ENCODE measurements at regions not wholly inside any gene's neighbourhood (a gene's known extent, or its start where the extent isn't known, plus 50 kb on each side); places are given as distances from the start of the nearest gene placed in this dataset.

DNA sequence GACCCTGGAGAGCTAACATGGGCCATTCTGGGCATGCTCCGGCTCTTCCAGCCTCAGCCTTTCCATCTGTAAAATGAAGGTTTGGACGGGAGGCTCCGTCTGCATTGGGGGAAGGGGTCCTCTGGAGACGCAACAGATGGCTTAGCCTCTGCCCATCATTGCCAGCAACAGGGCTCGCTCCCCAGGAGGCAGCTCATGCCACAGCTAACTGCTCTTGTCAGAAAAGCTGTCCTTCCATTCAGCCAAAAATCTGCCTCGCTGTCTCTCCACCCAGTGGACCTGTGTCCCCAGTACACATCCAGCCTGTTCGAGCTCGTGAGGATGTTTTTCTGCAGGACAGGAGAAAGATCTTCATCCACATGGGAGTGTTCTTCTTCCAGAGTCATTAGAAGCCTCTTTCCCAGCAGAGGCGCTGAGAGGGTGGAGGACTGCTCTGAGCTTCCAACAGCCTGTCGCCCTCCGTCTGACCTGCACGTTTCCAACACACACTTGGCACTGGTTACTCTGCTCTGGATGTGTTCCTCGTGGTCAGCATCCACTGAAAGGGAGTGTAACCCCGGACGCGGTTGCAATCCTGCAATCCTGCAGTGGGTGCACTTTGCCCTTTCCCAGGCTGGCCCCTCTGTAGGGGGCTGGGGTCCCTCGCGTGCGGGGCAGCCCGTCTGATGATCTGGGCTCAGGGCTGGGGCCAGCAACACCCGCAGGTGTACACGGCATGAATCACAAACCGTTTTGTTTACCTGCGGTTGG, 1340.9 kb downstream of the TBC1D22A start:
- FAIRE-seq (no peak), DNase-seq (ENCODE audit: low spot score) (no peak)

- DNase-seq (ENCODE audit: low spot score) (no peak), FAIRE-seq (no peak)
Observed at GRCh38 chr22:48102581-48102980, 1340.1 kb downstream of the TBC1D22A start.

DNA sequence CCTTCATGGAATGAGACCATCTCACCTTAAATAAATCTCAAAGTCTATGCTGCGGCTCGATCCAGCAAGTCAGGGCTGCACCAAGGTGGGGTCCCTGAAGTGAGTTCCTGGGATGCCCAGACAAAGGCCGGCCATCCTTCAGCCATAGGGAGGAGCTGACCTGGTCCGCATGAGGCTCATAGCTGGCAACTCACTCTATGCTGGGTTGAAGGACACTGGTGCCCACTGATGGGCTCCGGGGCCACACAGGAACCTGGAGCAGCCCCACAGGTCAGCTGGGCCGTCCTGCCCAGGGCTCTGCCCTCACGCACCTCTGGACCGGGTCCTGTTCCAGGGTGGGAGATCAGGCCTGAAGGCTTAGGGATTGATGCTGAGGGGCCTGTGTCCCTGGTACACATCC, 1339.3 kb downstream of the TBC1D22A start:
- FAIRE-seq (no peak), DNase-seq (ENCODE audit: low spot score) (no peak)

- DNase-seq (ENCODE audit: low spot score), result no peak
- FAIRE-seq, result no peak
Observed at GRCh38 chr22:48100685-48101417, 1338.4 kb downstream of the TBC1D22A start.

- DNase-seq (ENCODE audit: low spot score), result no peak
- FAIRE-seq, result no peak
Observed at GRCh38 chr22:48099671-48100070, 1337.2 kb downstream of the TBC1D22A start.

DNA sequence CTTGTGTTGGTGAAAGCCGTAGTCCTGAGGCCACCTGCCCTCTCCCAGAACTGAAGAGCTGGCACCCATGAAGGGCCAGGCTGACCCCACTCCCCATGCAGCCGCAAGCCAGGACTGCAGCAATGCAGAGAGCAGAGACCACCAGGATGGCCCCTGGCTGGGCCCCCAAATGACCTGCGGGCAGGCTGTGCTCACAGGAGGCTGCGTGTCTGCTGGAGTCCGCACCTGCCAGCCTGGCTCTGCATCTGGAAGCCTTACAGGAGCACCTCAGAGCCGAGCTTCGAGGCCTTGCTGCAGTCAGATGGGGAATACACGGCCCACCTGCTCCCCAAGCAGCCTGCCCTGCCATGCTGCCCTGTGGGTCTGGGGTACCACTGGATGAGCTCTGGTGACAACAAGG, 1336.8 kb downstream of the TBC1D22A start:
- no peak for DNase-seq (ENCODE audit: low spot score)
- no peak for FAIRE-seq

DNA sequence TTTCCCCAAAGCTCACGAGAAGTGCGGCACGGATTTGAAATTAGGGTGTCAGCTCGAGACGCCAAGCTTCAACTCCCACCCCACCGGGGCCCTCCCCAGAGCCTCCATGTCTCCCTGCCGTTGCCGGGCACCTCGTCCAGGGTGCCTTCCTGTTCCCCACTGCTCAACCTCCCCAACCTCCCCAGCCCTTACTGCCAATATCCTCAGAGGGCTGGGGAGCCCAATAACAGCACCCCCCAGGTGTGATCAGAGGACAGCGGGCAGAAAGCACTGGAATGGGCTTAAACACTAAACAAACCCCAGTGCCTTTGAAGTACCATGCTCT, 1336.4 kb downstream of the TBC1D22A start:
- DNase-seq (ENCODE audit: low spot score) (no peak), FAIRE-seq (no peak)

DNA sequence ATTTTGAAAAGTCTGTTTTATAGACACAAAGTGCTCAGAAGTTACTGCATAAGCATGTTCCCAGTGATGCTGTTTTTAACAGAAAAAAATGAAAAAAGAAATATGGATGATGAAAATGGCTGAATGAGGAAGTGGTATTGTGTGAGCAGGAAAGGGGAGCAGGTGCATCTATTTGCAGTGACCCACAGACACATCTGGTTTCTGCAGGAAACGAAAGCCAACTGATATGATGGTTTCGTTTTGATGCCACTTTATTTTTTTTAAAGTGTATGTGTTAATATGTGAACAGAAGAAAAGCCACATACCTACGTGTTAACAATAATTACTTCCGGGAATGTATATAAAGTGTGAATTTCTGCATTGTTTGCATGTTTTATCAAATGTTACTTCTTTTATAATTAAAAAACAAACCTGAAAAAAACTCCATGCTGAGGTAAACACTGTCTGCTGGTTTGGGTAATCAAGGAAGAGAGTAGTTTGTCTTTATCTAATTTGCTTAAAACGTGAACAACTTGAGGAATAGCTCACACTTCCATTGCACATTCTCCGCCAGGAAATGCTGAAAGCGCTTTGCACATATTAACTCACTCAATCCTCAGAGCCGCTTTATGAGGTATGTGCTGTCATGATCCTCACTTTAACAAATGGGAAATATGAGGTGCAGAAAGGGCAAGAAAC, 1335.9 kb downstream of the TBC1D22A start:
- DNase-seq (ENCODE audit: low spot score) (no peak), FAIRE-seq (no peak)

- FAIRE-seq (no peak), DNase-seq (ENCODE audit: low spot score) (no peak)
Observed at GRCh38 chr22:48097723-48098122, 1335.3 kb downstream of the TBC1D22A start.

- DNase-seq (ENCODE audit: low spot score) (no peak), FAIRE-seq (no peak)
Observed at GRCh38 chr22:48096851-48097665, 1334.6 kb downstream of the TBC1D22A start.

- no peak for FAIRE-seq
- no peak for DNase-seq (ENCODE audit: low spot score)
Observed at GRCh38 chr22:48096411-48096810, 1334.0 kb downstream of the TBC1D22A start.

GRCh38 chr22:48093981-48094380, 1331.5 kb downstream of the TBC1D22A start:
- DNase-seq (ENCODE audit: low spot score) (no peak), FAIRE-seq (no peak)

GRCh38 chr22:48092866-48093265, 1330.4 kb downstream of the TBC1D22A start:
- DNase-seq (ENCODE audit: low spot score) (no peak), FAIRE-seq (no peak)

DNA sequence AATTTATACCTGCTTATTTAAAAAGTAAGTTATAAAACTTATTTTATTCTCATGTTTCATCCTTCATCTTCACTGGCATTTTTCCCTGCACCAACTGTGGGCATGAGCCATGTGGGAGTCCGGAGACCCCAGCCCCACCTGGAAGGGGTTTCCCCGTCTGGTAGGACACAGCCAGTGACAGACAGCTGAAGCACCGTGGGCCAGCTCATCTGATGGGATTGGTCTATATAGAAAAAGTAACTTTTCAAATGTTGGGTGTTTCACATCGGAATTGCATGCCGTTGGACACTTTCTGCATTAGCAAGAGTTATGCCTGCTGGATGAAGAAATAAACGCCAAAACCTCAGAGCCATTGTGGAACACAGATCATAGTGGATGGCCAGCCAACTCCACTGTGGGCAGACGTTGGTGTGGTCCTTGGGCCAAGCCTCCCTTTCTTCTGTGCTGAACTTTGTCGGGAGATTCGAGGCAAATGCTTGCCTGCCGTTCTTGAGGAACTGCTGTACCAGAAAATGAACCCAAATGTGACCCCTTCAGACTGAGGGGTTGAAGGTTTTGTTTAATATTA, 1329.3 kb downstream of the TBC1D22A start:
- FAIRE-seq, result no peak
- no peak for DNase-seq (ENCODE audit: low spot score)

- DNase-seq (ENCODE audit: low spot score) (no peak), FAIRE-seq (no peak)
Observed at GRCh38 chr22:48091060-48091650, 1328.7 kb downstream of the TBC1D22A start.

GRCh38 chr22:48090332-48090672, 1327.9 kb downstream of the TBC1D22A start:
- FAIRE-seq (no peak), DNase-seq (ENCODE audit: low spot score) (no peak)

DNA sequence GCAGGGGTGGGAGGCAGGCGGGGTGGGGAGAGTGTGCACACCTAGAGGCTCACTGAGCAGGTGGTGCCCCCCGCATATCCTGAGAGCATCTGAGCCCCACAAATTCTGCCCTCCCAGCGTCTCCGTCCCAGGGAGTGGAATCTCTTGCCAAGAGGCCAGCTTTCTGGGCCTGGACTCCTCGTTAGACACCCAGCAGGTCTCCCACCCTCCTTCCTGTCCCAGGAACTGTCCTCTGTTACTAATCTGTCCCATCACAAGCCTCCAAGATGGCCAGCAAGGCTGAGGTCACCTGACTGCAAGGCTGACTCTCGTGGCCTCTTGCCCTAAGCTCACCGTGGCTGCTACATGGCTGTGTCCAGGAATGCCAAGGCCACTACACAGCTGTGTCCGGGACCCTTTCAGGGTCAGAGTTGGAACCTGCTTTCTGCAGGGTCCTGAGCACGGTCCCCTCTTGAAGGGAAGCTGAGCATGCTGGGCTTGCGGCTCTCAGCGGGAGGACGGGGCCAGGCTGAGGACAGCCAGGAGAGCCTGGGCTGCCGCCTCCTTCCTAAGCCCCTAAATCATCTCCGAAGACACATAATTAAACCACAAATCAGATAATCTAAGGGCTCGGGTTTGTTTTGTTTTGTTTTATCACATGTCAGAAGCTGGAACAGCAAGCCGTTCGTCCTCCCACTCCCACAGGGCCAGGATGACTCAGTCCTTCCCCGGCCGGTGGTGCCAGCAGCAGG, 1327.3 kb downstream of the TBC1D22A start:
- DNase-seq (ENCODE audit: low spot score) (peak; percentile 83), FAIRE-seq (peak; percentile 77)

GRCh38 chr22:48088926-48089536, 1326.6 kb downstream of the TBC1D22A start:
- FAIRE-seq (no peak), DNase-seq (ENCODE audit: low spot score) (no peak)

DNA sequence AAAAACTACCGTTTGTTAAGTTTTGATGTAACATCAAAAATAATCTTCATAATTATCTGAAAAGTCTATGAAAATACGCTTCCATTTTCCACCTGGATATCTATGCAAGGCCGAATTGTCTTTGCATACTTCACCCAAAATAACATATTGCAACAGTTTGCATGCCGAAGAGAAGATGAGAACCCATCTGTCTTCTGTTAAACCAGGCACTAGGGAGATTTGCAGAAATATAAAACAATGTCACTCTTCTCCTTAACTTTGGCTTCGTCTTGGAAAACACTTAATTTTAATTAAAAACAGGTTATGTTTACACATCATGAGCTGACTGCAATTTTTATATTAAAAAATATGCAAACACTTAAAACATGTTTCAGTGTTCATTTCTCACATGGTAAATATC, 1325.8 kb downstream of the TBC1D22A start:
- FAIRE-seq, result no peak

More for the DNA sequence above, 1325.8 kb downstream of the TBC1D22A start:
- no peak for DNase-seq (ENCODE audit: low spot score)
